ENCODE measurements at regions not wholly inside any gene's neighbourhood (a gene's known extent, or its start where the extent isn't known, plus 50 kb on each side); places are given as distances from the start of the nearest gene placed in this dataset.

GRCh38 chr21:22278366-22278765, 1280.2 kb downstream of the NCAM2 start:
- TF ChIP-seq POLR2A (IDR thresholded peaks at IDR 0.05), result no peak
- TF ChIP-seq CTCF (IDR thresholded peaks at IDR 0.05), result no peak
- intact Hi-C loops (cut with DNase I; ENCODE audit: low total_unique reads), result no loop called here
- Histone ChIP-seq H3K9me3 (no peaks in the 10 kb centered on the region), H3K4me3 (no peak overlapping the region), H3K27me3 (no peaks in the 10 kb centered on the region), H3K4me1 (no peaks in the 10 kb centered on the region), H3K27ac (no peak overlapping the region), H3K36me3 (no peaks in the 10 kb centered on the region)
- DNase-seq, result no peak

GRCh38 chr21:22280851-22281250, 1282.6 kb downstream of the NCAM2 start:
- no peak for DNase-seq
- H3K4me3 ChIP-seq, result no peak overlapping the region
- intact Hi-C loops (cut with DNase I; ENCODE audit: low total_unique reads), result no loop called here

GRCh38 chr21:22288885-22289499, 1290.8 kb downstream of the NCAM2 start:
- no peaks in the 10 kb centered on the region for H3K9me3 ChIP-seq
- H3K4me3 ChIP-seq, result no peak overlapping the region
- TF ChIP-seq POLR2A (IDR thresholded peaks at IDR 0.05), result no peak
- TF ChIP-seq CTCF (IDR thresholded peaks at IDR 0.05), result no peak
- intact Hi-C loops (cut with DNase I; ENCODE audit: low total_unique reads), result no loop called here
- H3K4me1 ChIP-seq, result no peaks in the 10 kb centered on the region
- H3K27ac ChIP-seq, result no peak overlapping the region
- no peaks in the 10 kb centered on the region for H3K36me3 ChIP-seq
- no peaks in the 10 kb centered on the region for H3K27me3 ChIP-seq
- no peak for DNase-seq

More at GRCh38 chr21:22280851-22281250, 1282.6 kb downstream of the NCAM2 start:
- no peaks in the 10 kb centered on the region for H3K9me3 ChIP-seq
- TF ChIP-seq POLR2A (IDR thresholded peaks at IDR 0.05), result no peak
- no peak for TF ChIP-seq CTCF (IDR thresholded peaks at IDR 0.05)
- no peaks in the 10 kb centered on the region for H3K36me3 ChIP-seq
- H3K27ac ChIP-seq, result no peak overlapping the region
- H3K27me3 ChIP-seq, result no peaks in the 10 kb centered on the region
- no peaks in the 10 kb centered on the region for H3K4me1 ChIP-seq

GRCh38 chr21:22292144-22292543, 1293.9 kb downstream of the NCAM2 start:
- no peak for DNase-seq
- intact Hi-C loops (cut with DNase I; ENCODE audit: low total_unique reads), result no loop called here
- Histone ChIP-seq H3K9me3 (no peaks in the 10 kb centered on the region), H3K4me3 (no peak overlapping the region), H3K27ac (no peak overlapping the region), H3K36me3 (no peaks in the 10 kb centered on the region), H3K27me3 (no peaks in the 10 kb centered on the region), H3K4me1 (no peaks in the 10 kb centered on the region)
- TF ChIP-seq CTCF (IDR thresholded peaks at IDR 0.05) (no peak), POLR2A (IDR thresholded peaks at IDR 0.05) (no peak)

- no peak overlapping the region for H3K4me3 ChIP-seq
- TF ChIP-seq CTCF (IDR thresholded peaks at IDR 0.05), result no peak
- no peak for TF ChIP-seq POLR2A (IDR thresholded peaks at IDR 0.05)
- H3K36me3 ChIP-seq, result no peaks in the 10 kb centered on the region
- H3K27me3 ChIP-seq, result no peaks in the 10 kb centered on the region
- no peak for DNase-seq
- intact Hi-C loops (cut with DNase I; ENCODE audit: low total_unique reads), result no loop called here
- no peaks in the 10 kb centered on the region for H3K9me3 ChIP-seq
- H3K27ac ChIP-seq, result no peak overlapping the region
- no peaks in the 10 kb centered on the region for H3K4me1 ChIP-seq
Measured at GRCh38 chr21:22297575-22297974, 1299.4 kb downstream of the NCAM2 start.

Data from uterus (tissue), 3 donors.